Gastroesophageal sphincter (tissue), 3 donors: ENCODE measurements at regions not wholly inside any gene's neighbourhood (a gene's known extent, or its start where the extent isn't known, plus 50 kb on each side); places are given as distances from the start of the nearest gene placed in this dataset.

Experiments
- EP300 ChIP-seq: sonication (generic); formaldehyde crosslinking; IDR thresholded peaks from one replicate; pipeline ENCODE4 v1.6.1; 2017; ENCODE audit warnings: antibody characterized with exemption, mild to moderate bottlenecking
- POLR2A ChIP-seq, 2 donors: fragments of 450-650 bp; IDR thresholded peaks; one replicate each; pipeline ENCODE4 v1.6.1; 2017; ENCODE audit warnings: antibody characterized with exemption in 2 of 2, mild to moderate bottlenecking in 2 of 2, moderate library complexity in 1 of 2
- POLR2AphosphoS5 ChIP-seq: sonication (generic); formaldehyde crosslinking; IDR thresholded peaks from one replicate; pipeline ENCODE4 v1.6.1; 2017; ENCODE audit warnings: antibody characterized with exemption
- TF ChIP-seq, protein P1 (sequence below), 4 experiments: fragments of 200-600 bp in 2 of 4; fragments of 450-650 bp in 2 of 4; sonication (generic) in 1 of 4; IDR thresholded peaks; one replicate each; pipeline ENCODE4 v1.5.1; 2017 to 2019; ENCODE audit warnings: antibody characterized with exemption in 4 of 4, mild to moderate bottlenecking in 2 of 4, moderate library complexity in 2 of 4

GRCh38 chr11:79561496-79561895, 120.7 kb upstream of the TENM4 start:
- TF ChIP-seq POLR2AphosphoS5 = no peak
- TF ChIP-seq, protein P1, sequence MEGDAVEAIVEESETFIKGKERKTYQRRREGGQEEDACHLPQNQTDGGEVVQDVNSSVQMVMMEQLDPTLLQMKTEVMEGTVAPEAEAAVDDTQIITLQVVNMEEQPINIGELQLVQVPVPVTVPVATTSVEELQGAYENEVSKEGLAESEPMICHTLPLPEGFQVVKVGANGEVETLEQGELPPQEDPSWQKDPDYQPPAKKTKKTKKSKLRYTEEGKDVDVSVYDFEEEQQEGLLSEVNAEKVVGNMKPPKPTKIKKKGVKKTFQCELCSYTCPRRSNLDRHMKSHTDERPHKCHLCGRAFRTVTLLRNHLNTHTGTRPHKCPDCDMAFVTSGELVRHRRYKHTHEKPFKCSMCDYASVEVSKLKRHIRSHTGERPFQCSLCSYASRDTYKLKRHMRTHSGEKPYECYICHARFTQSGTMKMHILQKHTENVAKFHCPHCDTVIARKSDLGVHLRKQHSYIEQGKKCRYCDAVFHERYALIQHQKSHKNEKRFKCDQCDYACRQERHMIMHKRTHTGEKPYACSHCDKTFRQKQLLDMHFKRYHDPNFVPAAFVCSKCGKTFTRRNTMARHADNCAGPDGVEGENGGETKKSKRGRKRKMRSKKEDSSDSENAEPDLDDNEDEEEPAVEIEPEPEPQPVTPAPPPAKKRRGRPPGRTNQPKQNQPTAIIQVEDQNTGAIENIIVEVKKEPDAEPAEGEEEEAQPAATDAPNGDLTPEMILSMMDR (IDR thresholded peaks at IDR 0.05) = no peak
- no peak for TF ChIP-seq POLR2A (IDR thresholded peaks at IDR 0.05)
- TF ChIP-seq EP300 = no peak
